ENCODE measurements at regions not wholly inside any gene's neighbourhood (a gene's known extent, or its start where the extent isn't known, plus 50 kb on each side); places are given as distances from the start of the nearest gene placed in this dataset.

- H3K27ac ChIP-seq (ENCODE audit: insufficient read length, low read depth, low read length) = no peak overlapping the region
- peak; percentile 42; the same call in 2 of the 3 replicates for TF ChIP-seq CTCF (conservative IDR thresholded peaks at IDR 0.05)
Measured at GRCh38 chr2:158006961-158007719, 94.5 kb upstream of the UPP2 start.

More at GRCh38 chr2:158006961-158007719, 94.5 kb upstream of the UPP2 start:
- Histone ChIP-seq H3K18ac (ENCODE audit: insufficient read length, low read depth, low read length) (no peak overlapping the region), H3K23me2 (ENCODE audit: insufficient read length, low read depth, low read length, poor library complexity, severe bottlenecking) (no peaks in the 10 kb centered on the region), H4K8ac (replicated peaks; ENCODE audit: insufficient read length, low read depth, low read length) (no peak overlapping the region), H2BK120ac (ENCODE audit: low read depth, low read length, poor library complexity, severe bottlenecking) (no peak overlapping the region), H3K27me3 (ENCODE audit: insufficient read depth, low read length) (no peaks in the 10 kb centered on the region), H2BK15ac (ENCODE audit: low read depth, low read length) (no peak overlapping the region), H3K79me2 (ENCODE audit: insufficient read depth, low read length) (no peaks in the 10 kb centered on the region), H4K5ac (ENCODE audit: insufficient read length, low read depth, low read length) (no peak overlapping the region), H2BK20ac (ENCODE audit: low read depth, low read length, poor library complexity, severe bottlenecking) (no peak overlapping the region), H3K4me1 (ENCODE audit: insufficient read depth, low read length) (peaks cover 4% of the 10 kb centered on the region; the same call in 1 of the 2 replicates), H3K9me3 (ENCODE audit: control insufficient read depth, low read depth, low read length) (no peaks in the 10 kb centered on the region), H2AK5ac (ENCODE audit: insufficient read length, low read length) (no peak overlapping the region), H3K23ac (ENCODE audit: insufficient read length, low read depth, low read length) (no peak overlapping the region), H3K4me2 (ENCODE audit: insufficient read depth, insufficient read length, low read length) (no peak overlapping the region), H3K14ac (ENCODE audit: insufficient read depth, low read length) (no peak overlapping the region), H2BK5ac (ENCODE audit: insufficient read length, low read length) (no peak overlapping the region), H3K9ac (ENCODE audit: extremely low read depth, insufficient read length, low read length) (no peak overlapping the region), H2BK12ac (ENCODE audit: insufficient read length, low read depth, low read length) (no peak overlapping the region), H3T11ph (ENCODE audit: low read length) (no peak overlapping the region), H2AFZ (ENCODE audit: low read length) (no peak overlapping the region), H3K56ac (ENCODE audit: insufficient read length, low read depth, low read length) (no peak overlapping the region), H3K4ac (ENCODE audit: low read depth, low read length) (no peak overlapping the region), H4K91ac (ENCODE audit: insufficient read length, low read depth, low read length) (no peak overlapping the region), H3K79me1 (ENCODE audit: insufficient read depth, low read depth, low read length, poor library complexity, severe bottlenecking) (no peaks in the 10 kb centered on the region), H4K20me1 (ENCODE audit: control insufficient read depth, insufficient read depth, insufficient read length) (no peaks in the 10 kb centered on the region)
- peaks cover 3% of the 10 kb centered on the region; the same call in 1 of the 2 replicates for H3K27me3 Mint-ChIP-seq (ENCODE audit: low read depth)
- WGBS (ENCODE audit: extremely low coverage, insufficient read length, low lambda C conversion rate) = no CpG with 5 or more reads among the region's 9 CpGs
- DNase-seq = peak; percentile 49
- no peaks in the 10 kb centered on the region for H3K36me3 Mint-ChIP-seq (ENCODE audit: insufficient read depth in 1 of 3, low read depth in 3 of 3)
- no peak overlapping the region for H3K4me3 Mint-ChIP-seq
- no peak overlapping the region for H3K27ac Mint-ChIP-seq
- no peaks in the 10 kb centered on the region for H3K9me3 Mint-ChIP-seq
- peaks cover 19 to 35% of the 10 kb centered on the region in 2 experiments for H3K4me1 Mint-ChIP-seq

All from H9 (cell line).